SKM-1 (cell line): ENCODE measurements at regions not wholly inside any gene's neighbourhood (a gene's known extent, or its start where the extent isn't known, plus 50 kb on each side); places are given as distances from the start of the nearest gene placed in this dataset.
"Not testable (repeated sequence)": the region's sequence is repeated elsewhere in the genome, so short reads cannot be mapped to it uniquely, and the experiment has no call there.

Source experiments
- DNase-seq: peaks from one replicate; lab custom pipeline; 2025; ENCODE audit not compliant: unreplicated experiment; lab: John Stamatoyannopoulos, UW

DNA sequence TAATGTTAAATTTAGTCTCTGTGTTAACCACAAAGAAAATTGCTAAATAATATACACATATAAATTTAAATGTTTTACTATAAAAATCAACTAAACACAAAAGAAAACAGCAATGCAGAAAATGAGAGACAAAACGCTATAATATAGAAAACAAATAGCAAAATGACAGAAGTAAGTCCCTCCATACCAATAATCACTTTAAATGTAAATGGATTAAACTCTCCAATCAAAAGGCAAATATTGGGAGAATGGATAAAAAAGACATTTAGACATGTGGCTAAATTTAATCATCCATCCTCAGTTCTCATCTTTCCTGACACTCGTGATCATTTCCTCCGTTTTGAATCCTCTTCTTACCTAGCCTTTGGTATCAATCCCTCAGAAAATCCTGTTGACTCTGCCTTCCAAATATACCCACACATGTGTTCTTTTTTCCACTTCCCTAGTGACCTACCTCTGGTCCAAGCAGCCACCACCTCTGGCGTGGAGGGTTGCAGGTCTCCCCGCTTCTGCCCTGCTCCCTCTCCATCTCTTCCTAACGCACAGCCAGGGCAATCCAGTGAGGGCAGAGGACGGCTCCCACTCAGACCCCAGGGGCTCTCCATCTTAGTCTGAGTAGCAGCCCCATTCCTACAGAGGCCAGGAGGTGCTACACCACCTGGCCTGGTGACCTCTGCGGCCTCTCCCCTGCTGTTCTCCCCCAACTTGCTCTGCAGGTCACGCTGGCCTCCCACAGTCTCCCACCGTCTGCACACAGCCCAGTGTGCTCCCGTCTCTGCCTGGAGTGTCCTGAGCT, 149.2 kb downstream of the RNASET2 start:
- no peak for DNase-seq

- DNase-seq: no peak
Observed at GRCh38 chr6:166806217-166806838, 150.0 kb downstream of the RNASET2 start.

DNA sequence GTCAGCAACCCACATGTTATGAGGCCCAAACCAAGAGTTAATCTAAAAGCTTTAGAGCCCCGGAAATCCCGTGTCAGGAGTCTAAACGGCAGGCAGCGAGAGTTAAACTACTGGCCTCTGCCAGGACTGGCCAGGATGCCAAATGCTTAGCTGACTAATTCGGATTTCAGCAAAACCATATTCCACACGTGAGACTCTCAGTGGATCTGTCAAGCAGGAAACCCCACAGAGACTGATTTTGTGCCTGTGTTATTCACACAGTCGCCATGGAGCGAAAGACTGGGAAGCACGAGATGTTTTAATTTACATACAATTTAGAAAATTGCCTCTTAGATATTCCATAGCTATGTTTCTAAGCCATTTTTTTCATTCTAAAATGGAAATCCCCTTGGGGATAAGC, 152.9 kb downstream of the RNASET2 start:
- no peak for DNase-seq

GRCh38 chr6:166802401-166802800, 153.9 kb downstream of the RNASET2 start:
- DNase-seq: no peak

DNA sequence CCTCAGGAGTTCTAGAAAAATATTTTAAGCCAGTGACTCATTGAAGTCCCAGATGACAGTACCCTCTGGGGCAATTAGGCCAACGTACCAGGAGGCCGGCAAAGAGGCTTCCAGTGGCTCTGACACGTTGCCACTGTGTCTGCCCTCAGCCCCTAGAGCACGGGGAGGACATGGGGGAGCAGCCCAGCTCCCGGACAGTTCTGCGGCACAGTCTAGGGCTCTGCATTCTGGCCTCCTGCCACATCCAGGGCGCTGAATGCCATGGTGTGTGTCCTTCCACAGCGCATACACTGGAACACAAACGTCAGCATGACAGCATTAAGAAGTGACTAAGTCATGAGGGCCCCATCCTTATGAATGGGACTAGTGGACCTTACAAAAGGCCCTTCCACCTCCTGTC, 156.2 kb downstream of the RNASET2 start:
- DNase-seq: no peak

- DNase-seq: no peak
Observed at GRCh38 chr6:166798652-166799051, 157.7 kb downstream of the RNASET2 start.

DNA sequence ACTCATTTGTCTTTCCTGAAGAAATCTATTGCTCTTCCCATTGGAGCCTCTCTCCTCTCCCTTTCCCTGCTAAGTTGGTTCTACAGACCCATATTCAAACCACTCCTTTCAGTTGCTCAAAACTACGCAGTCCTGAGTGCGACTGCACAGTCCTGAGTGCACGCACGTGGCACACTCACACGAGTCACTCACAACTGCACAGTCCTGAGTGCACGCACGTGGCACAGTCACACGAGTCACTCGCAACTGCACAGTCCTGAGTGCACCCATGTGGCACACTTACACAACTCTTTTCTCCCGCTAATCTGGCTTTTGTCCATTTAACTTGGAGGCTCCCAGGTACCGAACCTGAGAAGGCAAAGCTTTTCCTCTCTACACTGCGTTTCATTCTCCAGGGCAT, 159.7 kb downstream of the RNASET2 start:
- DNase-seq: no peak

DNA sequence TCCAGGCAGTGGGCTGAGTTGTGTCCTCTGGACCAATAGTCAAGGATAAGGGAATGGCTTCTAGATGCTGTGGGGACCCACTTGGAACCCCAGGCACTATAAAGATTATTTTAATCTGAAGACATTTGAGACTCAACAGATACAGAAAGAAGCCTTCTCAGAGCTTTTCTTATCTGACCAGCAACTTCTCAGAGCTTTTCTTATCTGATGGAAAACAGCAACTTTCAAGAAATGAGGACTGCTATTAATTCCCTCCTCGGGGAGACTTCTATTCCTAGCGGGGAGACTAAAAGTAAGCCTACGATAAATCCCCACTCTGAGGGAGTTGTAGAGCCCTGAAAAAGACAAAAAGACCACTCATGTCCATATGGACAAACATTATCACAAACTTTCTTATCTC, 160.5 kb downstream of the RNASET2 start:
- no peak for DNase-seq

DNA sequence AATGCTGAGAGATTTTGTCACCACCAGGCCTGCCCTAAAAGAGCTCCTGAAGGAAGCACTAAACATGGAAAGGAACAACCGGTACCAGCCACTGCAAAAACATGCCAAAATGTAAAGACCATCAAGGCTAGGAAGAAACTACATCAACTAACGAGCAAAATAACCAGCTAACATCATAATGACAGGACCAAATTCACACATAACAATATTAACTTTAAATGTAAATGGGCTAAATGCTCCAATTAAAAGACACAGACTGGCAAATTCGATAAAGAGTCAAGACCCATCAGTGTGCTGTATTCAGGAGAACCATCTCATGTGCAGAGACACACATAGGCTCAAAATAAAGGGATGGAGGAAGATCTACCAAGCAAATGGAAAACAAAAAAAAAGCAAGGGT, 163.8 kb upstream of the RPS6KA2 start:
- not testable (repeated sequence) for DNase-seq

GRCh38 chr6:166788846-166789529, 161.9 kb upstream of the RPS6KA2 start:
- DNase-seq: not testable (repeated sequence)

GRCh38 chr6:166786704-166787293, 159.7 kb upstream of the RPS6KA2 start:
- peak; percentile 31 for DNase-seq

GRCh38 chr6:166785131-166785530, 158.1 kb upstream of the RPS6KA2 start:
- no peak for DNase-seq

DNA sequence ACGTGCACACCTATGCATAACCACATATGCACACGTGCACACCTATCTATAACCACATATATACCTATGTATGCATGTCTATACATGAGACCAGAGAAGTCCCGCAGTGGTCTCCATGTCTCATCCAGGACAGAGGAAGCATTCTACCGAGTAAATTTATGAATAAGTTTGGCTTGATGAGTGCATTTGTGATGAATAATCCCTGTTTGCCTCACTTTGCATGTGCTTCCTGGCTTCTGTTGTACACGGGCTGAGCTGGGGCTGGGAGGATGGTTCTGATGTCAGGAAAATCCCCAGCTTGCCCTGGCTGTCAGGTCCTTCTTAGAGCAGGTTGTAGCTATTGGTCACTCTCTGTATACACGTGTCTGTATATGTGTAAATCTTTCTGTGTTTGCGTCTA, 157.6 kb upstream of the RPS6KA2 start:
- no peak for DNase-seq

GRCh38 chr6:166782520-166782919, 155.5 kb upstream of the RPS6KA2 start:
- DNase-seq: no peak

DNA sequence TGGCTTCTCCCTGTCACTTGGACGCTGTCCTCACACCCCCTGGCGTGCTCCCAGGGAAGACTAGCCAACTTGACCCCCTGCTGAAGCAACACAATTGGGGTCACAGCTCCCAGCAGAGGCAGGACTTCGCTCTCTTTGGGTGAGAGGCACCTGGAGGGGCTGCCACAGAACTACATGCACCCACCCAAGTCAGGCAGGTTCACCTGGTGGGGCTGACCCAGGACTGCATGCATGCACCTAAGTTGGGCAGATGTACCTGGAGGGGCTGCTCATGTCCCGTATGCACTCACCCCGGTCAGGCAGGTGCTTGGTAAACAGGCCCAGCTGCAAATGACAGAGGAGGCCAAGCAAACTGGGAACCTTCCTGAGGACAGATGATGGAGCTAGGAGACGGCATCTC, 154.3 kb upstream of the RPS6KA2 start:
- no peak for DNase-seq

- DNase-seq: no peak
Observed at GRCh38 chr6:166779963-166780683, 153.1 kb upstream of the RPS6KA2 start.

DNA sequence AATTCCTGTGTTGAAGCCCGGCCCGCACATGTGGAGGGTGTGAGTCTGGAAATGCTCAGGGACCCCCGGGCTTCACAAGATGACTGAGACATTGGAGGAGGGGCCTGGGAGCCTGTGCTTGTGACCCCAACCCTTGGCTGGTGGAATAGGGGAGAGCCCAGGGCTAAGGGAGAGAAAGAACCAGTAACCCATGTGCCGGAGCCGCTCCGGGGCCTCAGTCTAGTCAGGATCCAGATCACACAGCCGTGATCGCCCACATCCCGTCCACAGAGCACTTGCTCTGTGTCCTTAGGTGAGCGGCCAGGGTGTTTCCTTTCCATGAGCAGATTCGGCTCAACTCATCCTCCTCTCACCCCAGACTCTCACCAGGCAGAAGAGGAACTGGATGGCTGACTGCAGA, 152.3 kb upstream of the RPS6KA2 start:
- no peak for DNase-seq

DNA sequence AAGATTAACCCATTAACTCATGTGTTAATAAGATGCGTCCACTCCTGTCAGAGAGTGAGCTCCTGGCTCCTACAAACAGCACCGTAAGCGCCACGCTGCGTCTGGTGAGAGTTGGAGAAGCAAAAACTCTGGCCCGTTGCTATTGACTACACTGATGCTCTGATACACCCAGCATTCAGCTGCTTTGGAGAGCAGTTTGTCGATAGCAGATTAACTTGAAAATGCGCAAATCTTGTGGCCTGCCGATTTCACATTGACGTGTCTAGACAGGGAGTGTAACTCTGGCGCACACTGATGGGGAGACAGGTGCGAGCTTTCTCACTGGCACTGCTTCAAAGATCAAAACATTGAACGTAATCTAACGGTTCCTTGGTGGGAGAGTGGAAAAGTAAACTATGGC, 151.7 kb upstream of the RPS6KA2 start:
- no peak for DNase-seq

- no peak for DNase-seq
Observed at GRCh38 chr6:166778046-166778445, 151.0 kb upstream of the RPS6KA2 start.

- no peak for DNase-seq
Observed at GRCh38 chr6:166777096-166777630, 150.1 kb upstream of the RPS6KA2 start.

DNA sequence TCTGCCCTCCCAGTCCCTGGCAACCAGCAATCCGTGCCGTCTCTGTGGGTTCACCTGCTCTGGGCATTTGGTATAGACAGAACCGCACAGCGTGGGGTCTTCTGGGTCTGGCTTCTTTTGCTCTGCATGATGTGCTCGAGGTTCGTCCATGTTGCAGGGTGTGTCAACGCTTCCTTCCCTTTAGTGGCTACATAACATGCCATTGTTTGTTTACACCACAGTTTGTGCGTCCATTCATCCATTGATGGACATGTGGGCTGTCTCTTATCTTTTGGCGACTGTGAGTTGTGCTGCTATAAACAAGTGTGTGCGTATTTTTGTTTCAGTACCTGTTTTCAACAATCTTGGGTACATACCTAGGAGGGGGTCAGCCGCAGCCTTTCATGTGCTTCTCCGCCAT, 149.5 kb upstream of the RPS6KA2 start:
- no peak for DNase-seq
